GM18951 (cell line): ENCODE measurements at regions not wholly inside any gene's neighbourhood (a gene's known extent, or its start where the extent isn't known, plus 50 kb on each side); places are given as distances from the start of the nearest gene placed in this dataset.
"Not testable (repeated sequence)": the region's sequence is repeated elsewhere in the genome, so short reads cannot be mapped to it uniquely, and the experiment has no call there.

Experiments used
- POLR2A ChIP-seq: IDR thresholded peaks from 4 replicates; pipeline ENCODE4 v1.6.1; 2011; ENCODE audit warnings: mild to moderate bottlenecking; ENCODE audit not compliant: insufficient read length, insufficient read depth; ENCODE audit errors: extremely low read depth
- in situ Hi-C: fragments of 300-500 bp; cut with MboI; formaldehyde crosslinking; loops from one replicate; pipeline ENCODE4 v1.12.0; 2022; ENCODE audit warnings: low sequenced_read_pairs, mixed read lengths, inconsistent platforms; ENCODE audit not compliant: unreplicated experiment

DNA sequence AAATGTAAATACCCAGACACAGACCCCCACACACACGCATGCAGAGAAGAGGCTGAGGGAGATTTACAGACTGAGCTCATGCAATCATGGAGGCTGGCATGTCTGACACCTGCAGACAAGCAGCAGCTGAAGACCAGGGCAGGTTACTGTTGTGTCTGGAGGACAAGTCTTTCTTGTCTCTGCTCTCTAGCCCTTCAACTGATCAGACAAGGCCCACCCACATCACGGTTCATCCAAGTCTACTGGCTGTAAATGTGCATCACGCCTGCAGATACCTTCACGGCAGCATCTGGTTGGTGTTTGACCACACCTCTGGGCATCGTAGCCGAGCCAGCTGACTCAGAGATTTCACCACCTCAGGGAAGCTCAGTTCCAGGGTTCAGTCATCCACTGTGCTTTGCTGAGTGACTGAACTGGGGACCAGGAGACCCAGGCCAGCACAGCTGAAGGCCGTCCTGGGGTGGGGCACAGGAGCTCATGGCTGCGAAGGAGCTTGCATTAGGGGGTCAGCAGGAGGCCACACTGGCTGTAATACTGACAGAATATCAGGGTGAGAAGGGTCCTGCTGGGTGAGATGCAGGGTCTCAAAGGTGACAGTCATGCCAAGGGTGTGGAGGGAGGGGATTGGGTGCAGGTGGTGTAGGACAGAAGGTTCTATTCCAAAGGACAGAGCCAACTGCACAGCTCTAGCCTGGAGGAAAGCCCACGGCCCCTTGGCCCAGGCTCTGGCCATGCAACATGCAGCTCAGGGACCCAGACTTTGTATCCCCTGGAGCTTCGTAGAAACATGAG, 304.9 kb downstream of the BRD1 start:
- no peak for TF ChIP-seq POLR2A
- in situ Hi-C loops: no loop called here

DNA sequence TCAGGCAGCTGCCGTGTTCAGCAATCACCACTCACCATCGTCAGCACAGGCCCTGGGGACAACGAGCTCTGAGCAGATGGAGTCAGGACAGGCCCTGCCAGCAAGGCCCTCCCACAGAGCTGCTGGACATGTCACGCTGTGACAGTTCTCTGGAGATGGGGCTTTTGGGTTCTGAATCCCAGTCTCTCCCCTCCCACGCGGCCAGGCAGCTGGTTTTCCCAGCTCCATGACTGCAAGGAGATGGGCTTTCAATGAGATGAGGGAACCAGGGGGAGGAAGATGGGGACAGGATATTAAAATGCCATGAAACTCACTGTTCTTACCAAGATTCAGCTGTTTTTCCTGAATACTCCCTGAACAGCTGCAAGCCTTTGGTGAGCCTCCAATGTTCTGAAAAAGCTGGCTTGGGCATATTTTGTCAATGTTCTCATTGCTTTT, 305.9 kb downstream of the BRD1 start:
- TF ChIP-seq POLR2A: no peak
- in situ Hi-C loops: no loop called here

DNA sequence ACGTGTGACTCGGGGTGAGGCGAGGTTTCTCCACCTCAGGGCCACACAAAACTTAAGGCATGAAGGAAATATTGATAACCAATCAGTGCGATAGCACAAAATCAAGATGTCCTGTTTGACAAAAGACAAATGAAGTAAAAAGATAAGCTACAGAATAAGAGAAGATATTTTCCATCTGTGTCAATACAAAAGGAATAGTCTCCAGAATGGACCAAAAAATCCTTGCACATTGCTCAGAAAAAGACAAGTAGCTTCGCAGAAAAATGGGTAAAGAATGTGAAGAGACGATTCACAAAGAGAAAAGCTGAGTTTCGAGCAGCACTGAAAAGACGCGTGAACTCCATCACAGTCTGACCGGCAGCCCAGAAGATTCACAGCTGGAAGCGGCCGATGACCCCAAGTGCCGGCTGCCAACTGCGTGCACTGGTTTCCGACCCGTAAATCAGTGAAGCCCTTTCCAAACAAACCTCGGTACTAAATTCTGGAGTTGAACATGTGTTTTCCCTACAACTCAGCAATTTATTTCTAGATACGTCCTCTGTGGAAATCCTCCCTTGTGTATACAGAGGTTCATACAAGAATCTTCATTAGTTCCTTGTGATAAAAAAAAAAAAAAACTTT, 308.4 kb downstream of the BRD1 start:
- no peak for TF ChIP-seq POLR2A
- in situ Hi-C loops: no loop called here

DNA sequence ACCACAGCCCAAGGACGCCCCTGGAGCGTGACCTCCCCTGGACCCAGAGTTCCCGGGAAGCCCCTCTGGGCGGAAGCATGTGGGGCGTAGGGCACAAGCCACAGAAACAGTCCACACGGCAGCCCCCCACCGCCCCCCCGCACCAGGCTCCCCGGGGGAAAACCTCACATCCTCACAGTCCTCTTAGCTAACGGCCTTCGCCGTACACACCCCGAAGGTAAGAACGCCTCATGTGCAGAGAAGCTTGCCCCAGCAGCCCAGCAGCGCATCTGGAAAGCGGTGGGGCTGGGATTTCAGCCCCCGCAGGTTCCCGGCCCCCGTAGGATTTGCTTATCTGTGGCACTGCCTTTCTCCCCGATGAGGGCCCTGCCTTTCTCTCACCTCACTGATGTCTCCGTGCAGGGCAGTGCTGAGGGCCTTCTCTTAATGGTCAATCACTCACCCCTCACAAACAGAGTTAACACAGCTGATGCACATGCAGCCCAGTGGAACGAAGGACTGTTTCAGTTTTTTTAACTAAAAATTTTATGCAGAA, 309.2 kb downstream of the BRD1 start:
- no peak for TF ChIP-seq POLR2A
- in situ Hi-C loops: no loop called here

DNA sequence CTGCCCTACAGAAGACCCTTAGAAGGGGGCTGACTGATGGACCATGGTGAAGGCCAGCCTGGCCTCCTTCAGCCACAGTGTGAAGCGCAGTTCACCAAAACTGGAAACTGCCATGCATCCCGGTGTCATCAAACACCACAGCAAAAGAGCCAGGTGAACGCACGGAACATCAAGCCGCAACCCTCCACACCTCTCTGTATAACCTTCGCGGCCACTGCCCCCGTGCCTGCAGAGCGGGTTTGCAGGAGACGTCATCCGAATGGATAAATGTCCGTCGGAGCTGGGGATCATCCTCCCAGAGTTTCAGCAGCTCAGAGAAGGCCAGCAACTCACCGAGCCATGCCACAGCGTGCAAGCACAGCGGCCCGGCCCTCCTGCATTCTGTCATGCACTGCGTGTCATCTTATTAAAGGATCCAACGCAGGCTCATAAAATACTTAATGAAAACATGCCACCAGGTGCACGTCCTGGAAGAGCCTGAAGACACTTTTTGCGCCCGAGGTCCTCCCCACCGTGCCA, 309.9 kb downstream of the BRD1 start:
- in situ Hi-C loops: no loop called here
- TF ChIP-seq POLR2A: no peak

DNA sequence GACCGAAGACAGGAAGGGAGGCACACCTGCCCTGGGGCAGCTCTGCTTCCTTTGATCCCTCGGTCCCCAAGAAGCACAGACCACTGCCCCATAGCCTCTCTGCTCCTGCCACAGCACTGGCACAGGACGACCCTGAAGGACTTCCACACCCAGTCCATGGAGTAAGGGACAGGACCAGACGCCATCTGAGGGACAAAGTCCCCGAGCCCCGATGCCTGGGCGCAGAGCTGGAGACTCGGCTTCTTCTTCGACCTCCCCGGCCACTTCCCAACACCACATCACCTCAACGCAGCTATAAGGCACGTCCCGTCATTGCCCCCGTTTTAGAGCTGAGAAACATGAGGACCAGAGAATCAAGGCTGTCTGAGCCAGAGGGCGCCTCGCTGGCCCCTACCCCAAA, 310.5 kb downstream of the BRD1 start:
- in situ Hi-C loops: no loop called here

DNA sequence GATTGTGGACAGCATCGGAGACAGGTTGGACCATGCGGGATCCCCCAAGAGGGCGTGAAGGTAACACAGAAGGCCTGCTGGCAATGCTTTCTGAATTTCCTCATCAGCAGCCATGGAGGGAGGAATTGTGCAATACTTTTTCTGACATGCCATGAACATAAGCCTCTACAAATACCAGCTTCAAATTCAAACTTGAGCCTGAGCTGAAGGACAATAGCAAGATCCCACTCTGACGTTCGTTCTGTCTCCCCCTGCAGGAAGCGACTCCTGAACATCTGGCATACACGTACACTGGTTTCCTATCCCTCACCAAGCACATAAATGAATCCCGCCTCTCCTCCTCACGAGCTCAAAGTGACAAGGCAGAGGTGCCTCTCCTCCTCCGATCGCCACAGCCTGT, 312.2 kb downstream of the BRD1 start:
- no peak for TF ChIP-seq POLR2A
- in situ Hi-C loops: no loop called here

More for the DNA sequence above, 310.5 kb downstream of the BRD1 start:
- no peak for TF ChIP-seq POLR2A

DNA sequence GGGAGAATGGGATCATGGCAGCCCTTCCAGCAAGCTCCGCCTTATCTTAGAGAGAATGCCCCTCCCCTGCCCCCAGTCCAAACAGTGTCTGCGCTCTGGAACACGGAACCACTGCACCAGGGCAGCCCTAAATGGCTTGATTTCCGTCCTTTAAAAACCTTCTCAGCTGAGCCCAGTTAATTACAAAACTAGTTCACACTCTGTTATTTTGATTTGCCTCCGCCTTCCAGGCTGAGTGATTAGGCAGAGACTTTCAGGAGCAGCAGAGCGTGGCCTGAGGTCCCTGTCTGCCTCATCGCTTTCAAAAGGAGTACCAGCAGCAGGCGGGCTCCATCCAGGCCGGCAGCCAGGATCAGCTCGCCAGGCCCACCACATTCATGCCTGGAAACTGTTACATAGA, 313.0 kb downstream of the BRD1 start:
- no peak for TF ChIP-seq POLR2A
- in situ Hi-C loops: no loop called here

DNA sequence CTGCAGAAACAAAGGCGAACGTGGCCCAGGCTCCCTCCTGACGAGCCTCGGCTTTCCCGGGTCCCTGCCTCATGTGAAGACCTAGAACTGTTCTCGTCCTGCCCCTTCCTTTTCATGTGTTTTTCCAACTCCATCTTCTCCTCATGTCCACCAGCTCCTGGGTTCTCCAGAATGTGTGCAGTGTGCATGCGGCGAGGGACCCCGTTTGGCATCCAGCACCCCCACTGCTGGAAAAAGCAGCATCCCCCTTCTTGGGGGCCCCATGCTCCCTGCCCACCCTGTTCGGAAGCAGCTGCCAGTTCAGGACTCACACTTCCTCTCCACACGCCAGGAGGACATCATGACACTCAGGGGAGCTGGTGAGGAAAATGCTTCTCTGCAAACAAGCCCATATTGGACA, 313.5 kb downstream of the BRD1 start:
- in situ Hi-C loops: no loop called here
- no peak for TF ChIP-seq POLR2A

DNA sequence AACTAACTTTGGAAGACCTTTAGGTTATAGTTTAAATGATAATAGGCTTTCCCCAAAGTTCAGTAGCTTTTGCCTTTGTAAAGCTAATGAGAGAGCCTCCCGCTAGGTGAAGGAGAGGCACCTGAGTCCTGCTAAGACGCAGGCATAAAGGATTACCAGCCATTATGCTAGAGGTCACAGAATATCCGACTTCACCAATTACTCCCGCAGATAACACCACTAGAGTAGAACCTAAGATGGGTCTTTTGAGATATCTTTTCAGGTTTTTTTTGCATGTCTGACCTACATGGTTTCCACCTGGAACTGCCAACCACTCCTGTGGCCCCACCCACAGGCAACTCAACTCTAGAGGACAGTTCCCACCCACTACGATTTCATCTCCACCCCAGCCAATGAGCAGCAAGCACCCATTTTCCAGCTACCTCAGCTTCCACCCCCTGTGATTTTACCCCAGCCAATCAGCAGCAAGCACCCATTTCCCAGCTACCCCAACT, 314.3 kb downstream of the BRD1 start:
- TF ChIP-seq POLR2A: no peak
- in situ Hi-C loops: no loop called here

DNA sequence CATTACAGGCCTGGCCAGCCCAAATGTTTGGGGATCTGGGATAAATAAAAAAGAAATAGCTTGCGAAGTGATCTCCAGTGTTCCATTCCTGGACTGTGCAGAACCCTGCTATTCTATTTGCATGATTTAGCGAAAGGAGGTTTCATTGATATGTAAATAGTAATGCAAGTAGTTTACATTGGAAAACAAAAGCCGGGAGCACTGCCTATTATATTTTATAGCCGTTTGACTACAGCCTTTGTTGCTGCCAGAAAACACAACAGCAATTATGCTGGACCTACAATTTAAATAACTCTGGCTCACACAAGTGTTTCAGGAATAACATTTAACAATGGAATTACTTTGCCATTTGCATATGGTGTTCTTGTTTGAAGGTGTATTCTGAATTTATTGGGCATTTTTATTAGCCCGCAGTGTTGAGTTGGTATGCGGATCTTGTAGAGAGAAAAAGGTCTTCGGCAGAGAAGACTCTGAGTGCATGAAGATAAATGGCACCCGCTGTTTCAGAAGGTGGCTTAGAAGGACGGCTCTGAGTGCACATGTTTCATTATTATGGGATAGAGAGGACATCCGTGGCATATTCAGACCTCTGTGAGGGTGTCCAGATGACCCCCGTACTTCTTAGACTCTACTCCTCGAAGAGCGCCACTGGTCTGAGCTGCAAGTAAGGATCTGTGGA, 315.0 kb downstream of the BRD1 start:
- TF ChIP-seq POLR2A: no peak
- in situ Hi-C loops: no loop called here

DNA sequence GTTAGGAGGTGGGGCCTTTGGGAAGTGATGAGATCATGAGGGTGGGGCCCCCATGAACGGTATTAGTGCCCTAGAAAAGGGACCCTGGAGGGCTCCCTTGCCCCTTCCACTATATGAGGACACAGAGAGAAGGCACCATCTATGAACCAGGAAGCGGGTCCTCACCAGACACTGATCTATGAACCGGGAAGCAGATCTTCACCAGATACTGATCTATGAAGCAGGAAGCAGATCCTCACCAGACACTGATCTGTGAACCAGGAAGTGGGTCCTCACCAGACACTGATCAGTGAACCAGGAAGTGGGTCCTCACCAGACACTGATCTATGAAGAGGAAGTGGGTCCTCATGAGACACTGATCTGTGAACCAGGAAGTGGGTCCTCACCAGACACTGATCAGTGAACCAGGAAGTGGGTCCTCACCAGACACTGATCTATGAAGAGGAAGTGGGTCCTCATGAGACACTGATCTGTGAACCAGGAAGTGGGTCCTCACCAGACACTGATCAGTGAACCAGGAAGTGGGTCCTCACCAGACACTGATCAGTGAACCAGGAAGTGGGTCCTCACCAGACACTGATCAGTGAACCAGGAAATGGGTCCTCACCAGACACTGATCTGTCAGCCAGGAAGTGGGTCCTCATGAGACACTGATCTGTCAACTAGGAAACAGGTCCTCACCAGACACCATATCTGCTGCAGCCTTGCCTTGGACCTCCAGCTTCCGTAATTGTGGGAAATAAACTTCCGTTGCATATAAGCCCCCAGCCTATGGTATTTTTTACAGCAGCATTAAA, 316.1 kb downstream of the BRD1 start:
- in situ Hi-C loops: not testable (repeated sequence)

DNA sequence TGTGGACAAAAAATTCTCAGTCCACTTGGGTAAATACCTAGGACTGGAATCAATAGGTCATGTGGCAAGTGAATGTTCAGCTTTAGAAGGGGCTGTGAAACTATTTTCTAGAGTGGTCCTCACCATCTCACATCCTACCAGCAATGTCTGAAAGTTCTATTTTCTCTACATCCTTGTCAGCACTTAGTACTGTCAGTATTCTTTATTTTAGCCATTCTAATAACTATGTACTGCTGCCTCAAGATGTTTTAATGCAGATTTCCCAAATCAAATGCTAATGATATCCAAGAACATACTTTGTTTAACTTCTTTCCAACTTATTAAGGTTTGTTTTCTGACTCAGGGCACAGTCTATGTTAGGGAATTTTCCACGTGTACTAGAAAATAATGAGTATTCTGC, 317.0 kb downstream of the BRD1 start:
- no peak for TF ChIP-seq POLR2A
- in situ Hi-C loops: no loop called here

DNA sequence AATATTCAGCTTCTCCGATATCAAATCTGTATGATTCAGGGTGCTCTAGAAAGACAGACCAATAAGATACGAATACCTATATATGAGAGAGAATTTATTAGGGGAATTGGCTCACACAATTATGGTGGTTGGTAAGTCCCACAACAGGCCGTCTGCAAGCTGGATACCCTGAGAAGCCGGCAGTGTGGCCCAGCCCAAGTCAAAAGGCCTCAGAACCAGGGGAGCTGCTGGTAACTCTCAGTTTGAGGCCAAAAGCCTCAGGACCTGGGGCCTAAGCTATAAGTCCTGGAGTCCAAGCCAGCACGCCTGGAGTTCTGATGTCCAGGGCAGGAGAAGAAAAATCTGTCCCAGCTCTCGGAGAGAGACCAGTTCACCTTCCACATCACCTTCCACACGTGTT, 318.7 kb downstream of the BRD1 start:
- in situ Hi-C loops: no loop called here
- TF ChIP-seq POLR2A: no peak
